Upper lobe of right lung (tissue), 1 donor: ENCODE measurements at regions not wholly inside any gene's neighbourhood (a gene's known extent, or its start where the extent isn't known, plus 50 kb on each side); places are given as distances from the start of the nearest gene placed in this dataset.

Experiments
- ATAC-seq: fragments of 200-7000 bp; cut with Tn5 transposase; one replicate; pipeline ENCODE4 v1.9.1; 2020; ENCODE audit warnings: mild to moderate bottlenecking, moderate library complexity
- DNase-seq: peaks from one replicate; pipeline ENCODE4 v3.0.0-alpha.2; 2020
- H3K27ac ChIP-seq: fragments of 200-600 bp; one replicate; pipeline ENCODE4 v1.8.0; 2022
- H3K27me3 ChIP-seq: fragments of 200-600 bp; one replicate; pipeline ENCODE4 v1.8.0; 2022; ENCODE audit warnings: mild to moderate bottlenecking
- H3K36me3 ChIP-seq: fragments of 200-600 bp; one replicate; pipeline ENCODE4 v1.8.0; 2022
- H3K4me1 ChIP-seq: fragments of 200-600 bp; one replicate; pipeline ENCODE4 v1.8.0; 2022
- H3K4me3 ChIP-seq: fragments of 200-600 bp; one replicate; pipeline ENCODE4 v1.8.0; 2022; ENCODE audit warnings: mild to moderate bottlenecking
- H3K9me3 ChIP-seq: fragments of 200-600 bp; one replicate; pipeline ENCODE4 v1.8.0; 2022
- intact Hi-C: fragments of 100-400 bp; cut with DNase I; formaldehyde crosslinking; loops from one replicate; pipeline ENCODE4 v1.11.0; 2022
- TF ChIP-seq, protein P1 (sequence below): fragments of 200-600 bp; IDR thresholded peaks from one replicate; pipeline ENCODE4 v1.8.0; 2022; ENCODE audit warnings: antibody characterized with exemption
- donor health status: DM: no; HTN: yes; CAD: no; lungs with severe emphysema.

DNA sequence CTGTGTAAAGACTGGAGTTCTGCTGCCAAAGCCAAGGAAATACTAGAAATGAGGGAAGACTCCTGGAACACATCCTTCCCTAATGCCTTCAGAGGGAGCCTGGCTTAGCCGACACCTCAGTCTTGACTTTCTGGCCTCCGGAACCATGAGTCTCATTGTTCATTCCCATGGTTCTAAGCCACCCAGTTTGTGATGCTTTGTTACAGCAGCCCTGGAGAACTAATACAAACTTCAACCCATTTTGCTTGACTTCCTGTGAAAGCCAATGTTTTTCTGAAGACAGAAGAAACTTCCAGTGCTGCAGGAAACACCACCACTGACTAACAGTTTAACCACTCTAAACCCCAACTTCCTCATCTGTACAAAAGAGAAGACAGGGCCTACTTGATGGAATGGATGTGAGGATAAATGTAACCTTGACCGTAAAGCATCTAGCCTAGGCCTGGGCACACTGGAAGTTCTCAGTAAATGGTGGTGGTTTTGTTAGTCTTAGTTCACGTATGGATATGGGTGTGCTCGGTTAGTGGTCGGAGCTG lies 85.9 kb upstream of the RFX8 start:
- intact Hi-C loops = no loop called here
- DNase-seq (no peak), ATAC-seq (peak; percentile 53)
- TF ChIP-seq, protein P1, sequence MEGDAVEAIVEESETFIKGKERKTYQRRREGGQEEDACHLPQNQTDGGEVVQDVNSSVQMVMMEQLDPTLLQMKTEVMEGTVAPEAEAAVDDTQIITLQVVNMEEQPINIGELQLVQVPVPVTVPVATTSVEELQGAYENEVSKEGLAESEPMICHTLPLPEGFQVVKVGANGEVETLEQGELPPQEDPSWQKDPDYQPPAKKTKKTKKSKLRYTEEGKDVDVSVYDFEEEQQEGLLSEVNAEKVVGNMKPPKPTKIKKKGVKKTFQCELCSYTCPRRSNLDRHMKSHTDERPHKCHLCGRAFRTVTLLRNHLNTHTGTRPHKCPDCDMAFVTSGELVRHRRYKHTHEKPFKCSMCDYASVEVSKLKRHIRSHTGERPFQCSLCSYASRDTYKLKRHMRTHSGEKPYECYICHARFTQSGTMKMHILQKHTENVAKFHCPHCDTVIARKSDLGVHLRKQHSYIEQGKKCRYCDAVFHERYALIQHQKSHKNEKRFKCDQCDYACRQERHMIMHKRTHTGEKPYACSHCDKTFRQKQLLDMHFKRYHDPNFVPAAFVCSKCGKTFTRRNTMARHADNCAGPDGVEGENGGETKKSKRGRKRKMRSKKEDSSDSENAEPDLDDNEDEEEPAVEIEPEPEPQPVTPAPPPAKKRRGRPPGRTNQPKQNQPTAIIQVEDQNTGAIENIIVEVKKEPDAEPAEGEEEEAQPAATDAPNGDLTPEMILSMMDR = no peak
- H3K27me3 ChIP-seq = no peaks in the 10 kb centered on the region
- H3K27ac ChIP-seq = no peak overlapping the region
- peaks cover 9% of the 10 kb centered on the region for H3K4me1 ChIP-seq
- H3K36me3 ChIP-seq = no peaks in the 10 kb centered on the region
- no peak overlapping the region for H3K4me3 ChIP-seq
- no peaks in the 10 kb centered on the region for H3K9me3 ChIP-seq

DNA sequence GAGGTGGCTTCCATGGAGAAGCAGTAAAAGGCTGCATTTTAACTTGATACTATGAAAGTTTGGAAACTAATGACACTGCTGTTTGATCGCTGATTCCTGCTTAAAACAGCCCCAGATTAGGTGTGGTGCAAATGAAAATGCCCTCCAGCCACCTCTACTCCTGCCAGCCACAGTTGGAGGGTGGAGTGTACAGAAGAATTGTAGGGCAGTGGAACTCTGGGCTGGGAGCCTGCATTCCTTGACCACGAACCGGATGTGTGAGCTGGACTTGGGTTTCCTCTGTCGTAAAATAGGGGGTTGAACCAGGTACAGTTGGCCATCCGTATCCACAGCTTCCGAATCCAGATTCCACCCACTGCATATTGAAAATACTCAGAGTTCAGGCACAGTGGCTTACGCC lies 84.6 kb upstream of the RFX8 start:
- Histone ChIP-seq H3K36me3 (no peaks in the 10 kb centered on the region), H3K27me3 (no peaks in the 10 kb centered on the region), H3K27ac (peak overlapping the region; percentile 12), H3K4me3 (no peak overlapping the region), H3K9me3 (no peaks in the 10 kb centered on the region), H3K4me1 (peaks cover 9% of the 10 kb centered on the region)
- TF ChIP-seq, protein P1 = no peak
- intact Hi-C loops = no loop called here
- DNase-seq = no peak
- no peak for ATAC-seq

DNA sequence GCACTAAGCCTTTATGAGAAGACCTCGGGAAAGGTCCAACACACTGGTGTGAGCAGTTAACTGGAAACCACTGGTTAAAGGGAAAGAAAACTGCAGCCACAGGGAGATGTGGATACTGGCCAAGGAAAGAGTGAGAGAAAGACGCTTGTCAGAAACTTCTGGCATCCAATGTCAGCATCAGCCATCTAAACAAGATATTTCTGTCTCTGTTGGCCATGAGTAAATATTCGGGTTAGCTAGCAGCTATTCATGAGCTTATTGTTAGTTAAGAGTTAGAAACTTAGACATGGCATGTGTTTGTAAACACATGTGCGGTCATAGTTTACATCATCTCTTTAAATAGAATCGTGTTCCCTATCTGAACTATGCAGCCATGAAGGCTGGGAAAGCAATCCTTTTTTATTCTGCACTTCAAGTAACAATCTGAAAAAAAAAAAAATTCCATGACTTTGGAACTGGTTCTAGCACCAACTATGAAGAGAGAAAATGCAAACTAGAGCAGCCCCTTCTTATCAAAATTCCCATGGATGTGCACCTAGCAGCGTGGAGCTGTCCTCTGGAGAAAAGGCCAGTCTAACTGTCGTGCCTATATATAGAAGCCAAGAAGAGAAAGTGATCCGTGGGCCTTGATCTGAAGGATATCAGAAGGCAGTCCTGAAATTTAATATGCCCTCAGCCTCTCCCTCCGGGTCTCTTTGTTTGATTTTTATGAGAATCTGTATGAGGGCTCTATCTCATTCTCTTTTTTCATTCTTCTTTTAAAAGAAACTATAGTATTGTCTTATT lies 84.0 kb upstream of the RFX8 start:
- Histone ChIP-seq H3K9me3 (no peaks in the 10 kb centered on the region), H3K4me3 (no peak overlapping the region), H3K4me1 (peaks cover 9% of the 10 kb centered on the region), H3K27me3 (no peaks in the 10 kb centered on the region), H3K36me3 (no peaks in the 10 kb centered on the region), H3K27ac (peak overlapping the region; percentile 12)
- intact Hi-C loops = no loop called here
- TF ChIP-seq, protein P1 = no peak
- ATAC-seq = peak; percentile 33
- no peak for DNase-seq

DNA sequence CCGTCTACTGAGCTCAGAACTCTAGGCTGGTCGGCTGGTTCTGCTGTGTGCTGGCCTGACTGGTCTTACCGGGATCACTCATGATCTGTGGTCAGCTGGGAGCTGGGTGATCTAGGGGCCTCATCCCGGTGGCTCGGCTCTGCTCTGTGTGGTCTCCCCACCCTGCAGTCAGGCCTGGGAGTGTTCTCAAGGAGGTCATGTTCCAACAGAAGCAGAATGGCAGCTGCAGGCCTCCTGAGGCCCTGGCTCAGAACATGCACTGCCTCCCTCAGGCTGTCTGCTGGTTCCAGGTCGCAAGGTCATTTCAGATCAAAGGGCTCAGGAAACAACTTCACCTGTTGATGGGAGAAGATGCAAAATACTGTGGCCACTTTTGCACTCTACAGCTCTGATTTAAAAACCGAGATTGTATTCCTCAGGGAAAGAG lies 81.1 kb upstream of the RFX8 start:
- Histone ChIP-seq H3K4me1 (peaks cover 9% of the 10 kb centered on the region), H3K27ac (no peak overlapping the region), H3K4me3 (no peak overlapping the region), H3K27me3 (no peaks in the 10 kb centered on the region), H3K9me3 (no peaks in the 10 kb centered on the region), H3K36me3 (no peaks in the 10 kb centered on the region)
- intact Hi-C loops = no loop called here
- no peak for DNase-seq
- no peak for ATAC-seq
- TF ChIP-seq, protein P1 = no peak

DNA sequence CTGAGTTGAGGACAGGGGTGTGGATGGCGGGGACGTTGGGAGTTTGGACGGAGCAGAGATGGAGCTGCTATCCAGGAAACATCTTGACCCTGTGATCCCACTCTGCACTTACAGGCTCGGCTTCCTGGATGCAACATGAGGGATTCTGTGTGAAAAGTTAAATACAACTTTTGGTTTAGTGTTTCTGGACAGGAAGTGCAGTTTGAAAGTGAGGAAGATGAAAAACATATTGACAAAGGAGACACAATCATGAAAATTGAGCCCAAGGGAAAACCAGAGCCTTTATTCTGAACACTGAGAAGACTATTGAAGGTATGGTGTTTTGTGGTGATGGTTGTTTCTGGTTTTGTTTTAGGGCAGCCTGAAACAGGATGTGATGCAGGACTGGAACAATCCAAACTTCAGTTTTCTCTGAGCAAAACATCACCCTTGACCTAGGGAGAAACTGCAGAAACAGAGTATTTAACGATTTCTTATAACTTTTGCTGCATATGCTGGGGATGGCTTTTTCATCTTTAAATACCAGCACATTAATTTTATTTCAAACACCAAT lies 76.5 kb upstream of the RFX8 start:
- Histone ChIP-seq H3K4me1 (no peaks in the 10 kb centered on the region), H3K27ac (no peak overlapping the region), H3K9me3 (no peaks in the 10 kb centered on the region), H3K36me3 (no peaks in the 10 kb centered on the region), H3K4me3 (no peak overlapping the region), H3K27me3 (no peaks in the 10 kb centered on the region)
- TF ChIP-seq, protein P1 = no peak
- no peak for ATAC-seq
- DNase-seq = no peak
- intact Hi-C loops = no loop called here
